SK-N-SH treated with all-trans-retinoic acid at 6 μM for 48 hours (cell line): ENCODE measurements at regions not wholly inside any gene's neighbourhood (a gene's known extent, or its start where the extent isn't known, plus 50 kb on each side); places are given as distances from the start of the nearest gene placed in this dataset.

Experiments used
- ATAC-seq: fragments of 200-7000 bp; cut with Tn5 transposase; 3 replicates; pipeline ENCODE4 v1.9.1; 2020; ENCODE audit warnings: mild to moderate bottlenecking, moderate library complexity
- ARNTL ChIP-seq: fragments of 450-650 bp; formaldehyde crosslinking; IDR thresholded peaks from 2 replicates; pipeline ENCODE4 v1.5.0; 2020; ENCODE audit warnings: low read depth, mild to moderate bottlenecking, moderate library complexity, borderline replicate concordance
- BACH2 ChIP-seq: fragments of 250-450 bp; sonication (Bioruptor Pico); IDR thresholded peaks from 2 replicates; pipeline ENCODE4 v1.9.0; 2021; ENCODE audit warnings: mild to moderate bottlenecking, borderline replicate concordance
- CSDC2 ChIP-seq: fragments of 250-450 bp; sonication (Bioruptor Pico); IDR thresholded peaks from 2 replicates; pipeline ENCODE4 v1.5.0; 2020; ENCODE audit warnings: mild to moderate bottlenecking, moderate library complexity
- CSRNP3 ChIP-seq: fragments of 250-450 bp; sonication (Bioruptor Pico); IDR thresholded peaks from 2 replicates; pipeline ENCODE4 v1.5.1; 2021; ENCODE audit warnings: mild to moderate bottlenecking, moderate library complexity
- ISL1 ChIP-seq: fragments of 250-450 bp; sonication (Bioruptor Pico); IDR thresholded peaks from 2 replicates; pipeline ENCODE4 v2.1.2; 2022; ENCODE audit warnings: mild to moderate bottlenecking, moderate library complexity
- PPARA ChIP-seq: fragments of 250-450 bp; sonication (Bioruptor Pico); IDR thresholded peaks from 2 replicates; pipeline ENCODE4 v1.5.0; 2020; ENCODE audit warnings: mild to moderate bottlenecking, borderline replicate concordance
- RARB ChIP-seq: fragments of 250-450 bp; sonication (Bioruptor Pico); IDR thresholded peaks from 2 replicates; pipeline ENCODE4 v1.8.0; 2021; ENCODE audit warnings: mild to moderate bottlenecking, moderate library complexity
- SNAI2 ChIP-seq: fragments of 250-450 bp; sonication (Bioruptor Pico); IDR thresholded peaks from 2 replicates; pipeline ENCODE4 v1.5.0; 2020; ENCODE audit warnings: mild to moderate bottlenecking, moderate library complexity
- TOX ChIP-seq: fragments of 250-450 bp; sonication (Bioruptor Pico); IDR thresholded peaks from 2 replicates; pipeline ENCODE4 v1.8.0; 2021; ENCODE audit warnings: mild to moderate bottlenecking, moderate library complexity, borderline replicate concordance
- ZFP3 ChIP-seq: fragments of 250-450 bp; sonication (Bioruptor Pico); IDR thresholded peaks from 2 replicates; pipeline ENCODE4 v1.5.0; 2020; ENCODE audit warnings: mild to moderate bottlenecking, moderate library complexity
- ZFP30 ChIP-seq: fragments of 450-650 bp; formaldehyde crosslinking; IDR thresholded peaks from 2 replicates; pipeline ENCODE4 v1.5.0; 2022; ENCODE audit warnings: mild to moderate bottlenecking, moderate library complexity
- ZNF565 ChIP-seq: fragments of 450-650 bp; formaldehyde crosslinking; conservative IDR thresholded peaks from 2 replicates; pipeline ENCODE4 v1.5.0; 2020; ENCODE audit warnings: low read depth, mild to moderate bottlenecking, moderate library complexity
- ZNF70 ChIP-seq: fragments of 450-650 bp; formaldehyde crosslinking; IDR thresholded peaks from 2 replicates; pipeline ENCODE4 v1.5.0; 2020; ENCODE audit warnings: mild to moderate bottlenecking, moderate library complexity
- ZNF8 ChIP-seq: fragments of 450-650 bp; formaldehyde crosslinking; IDR thresholded peaks from 2 replicates; pipeline ENCODE4 v1.5.0; 2020; ENCODE audit warnings: mild to moderate bottlenecking, moderate library complexity
- TF ChIP-seq, protein P1 (sequence below): fragments of 250-450 bp; sonication (Bioruptor Pico); IDR thresholded peaks from 2 replicates; pipeline ENCODE4 v1.5.0; 2020; ENCODE audit warnings: mild to moderate bottlenecking, moderate library complexity
- TF ChIP-seq, protein P2 (sequence below): fragments of 250-450 bp; sonication (Bioruptor Pico); IDR thresholded peaks from 2 replicates; pipeline ENCODE4 v1.8.0; 2021; ENCODE audit warnings: low read depth, mild to moderate bottlenecking, moderate library complexity, borderline replicate concordance
- TF ChIP-seq, protein P3 (sequence below): fragments of 250-450 bp; sonication (Bioruptor Pico); IDR thresholded peaks from 2 replicates; pipeline ENCODE4 v1.5.1; 2020; ENCODE audit warnings: low read depth, mild to moderate bottlenecking, moderate library complexity
- TF ChIP-seq, protein P4 (sequence below): fragments of 250-450 bp; sonication (Bioruptor Pico); IDR thresholded peaks from 2 replicates; pipeline ENCODE4 v1.8.0; 2020; ENCODE audit warnings: mild to moderate bottlenecking, moderate library complexity, borderline replicate concordance

DNA sequence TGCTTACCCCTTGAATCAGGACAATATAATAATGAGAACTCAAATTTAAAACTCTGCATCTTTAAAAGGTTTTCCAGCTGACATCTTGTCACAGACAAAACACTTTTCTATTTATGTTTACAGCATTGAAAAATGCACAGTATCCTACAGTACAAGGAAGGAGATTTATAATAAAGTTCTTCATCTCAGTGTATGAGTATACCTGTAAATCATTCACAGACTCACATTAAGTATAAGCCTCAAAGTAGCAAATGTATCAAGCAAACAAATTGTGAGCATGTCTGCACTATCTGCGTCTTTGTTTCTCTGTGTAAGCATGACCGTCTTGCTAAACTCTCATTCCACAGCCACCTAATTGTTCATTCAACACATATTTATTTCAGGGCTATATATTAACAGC, 52.8 kb downstream of the PPP1R2C start:
- TF ChIP-seq ISL1 (CRISPR knock-in tag), result no peak
- TF ChIP-seq, protein P1, sequence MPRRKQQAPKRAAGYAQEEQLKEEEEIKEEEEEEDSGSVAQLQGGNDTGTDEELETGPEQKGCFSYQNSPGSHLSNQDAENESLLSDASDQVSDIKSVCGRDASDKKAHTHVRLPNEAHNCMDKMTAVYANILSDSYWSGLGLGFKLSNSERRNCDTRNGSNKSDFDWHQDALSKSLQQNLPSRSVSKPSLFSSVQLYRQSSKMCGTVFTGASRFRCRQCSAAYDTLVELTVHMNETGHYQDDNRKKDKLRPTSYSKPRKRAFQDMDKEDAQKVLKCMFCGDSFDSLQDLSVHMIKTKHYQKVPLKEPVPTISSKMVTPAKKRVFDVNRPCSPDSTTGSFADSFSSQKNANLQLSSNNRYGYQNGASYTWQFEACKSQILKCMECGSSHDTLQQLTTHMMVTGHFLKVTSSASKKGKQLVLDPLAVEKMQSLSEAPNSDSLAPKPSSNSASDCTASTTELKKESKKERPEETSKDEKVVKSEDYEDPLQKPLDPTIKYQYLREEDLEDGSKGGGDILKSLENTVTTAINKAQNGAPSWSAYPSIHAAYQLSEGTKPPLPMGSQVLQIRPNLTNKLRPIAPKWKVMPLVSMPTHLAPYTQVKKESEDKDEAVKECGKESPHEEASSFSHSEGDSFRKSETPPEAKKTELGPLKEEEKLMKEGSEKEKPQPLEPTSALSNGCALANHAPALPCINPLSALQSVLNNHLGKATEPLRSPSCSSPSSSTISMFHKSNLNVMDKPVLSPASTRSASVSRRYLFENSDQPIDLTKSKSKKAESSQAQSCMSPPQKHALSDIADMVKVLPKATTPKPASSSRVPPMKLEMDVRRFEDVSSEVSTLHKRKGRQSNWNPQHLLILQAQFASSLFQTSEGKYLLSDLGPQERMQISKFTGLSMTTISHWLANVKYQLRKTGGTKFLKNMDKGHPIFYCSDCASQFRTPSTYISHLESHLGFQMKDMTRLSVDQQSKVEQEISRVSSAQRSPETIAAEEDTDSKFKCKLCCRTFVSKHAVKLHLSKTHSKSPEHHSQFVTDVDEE, result no peak
- TF ChIP-seq CSRNP3 (CRISPR knock-in tag), result no peak
- no peak for TF ChIP-seq RARB (CRISPR knock-in tag)
- TF ChIP-seq ZNF565 (CRISPR knock-in tag), result no peak
- no peak for TF ChIP-seq ZFP3 (CRISPR knock-in tag)
- no peak for TF ChIP-seq ZFP30
- TF ChIP-seq ZNF70 (CRISPR knock-in tag), result no peak
- TF ChIP-seq, protein P2, sequence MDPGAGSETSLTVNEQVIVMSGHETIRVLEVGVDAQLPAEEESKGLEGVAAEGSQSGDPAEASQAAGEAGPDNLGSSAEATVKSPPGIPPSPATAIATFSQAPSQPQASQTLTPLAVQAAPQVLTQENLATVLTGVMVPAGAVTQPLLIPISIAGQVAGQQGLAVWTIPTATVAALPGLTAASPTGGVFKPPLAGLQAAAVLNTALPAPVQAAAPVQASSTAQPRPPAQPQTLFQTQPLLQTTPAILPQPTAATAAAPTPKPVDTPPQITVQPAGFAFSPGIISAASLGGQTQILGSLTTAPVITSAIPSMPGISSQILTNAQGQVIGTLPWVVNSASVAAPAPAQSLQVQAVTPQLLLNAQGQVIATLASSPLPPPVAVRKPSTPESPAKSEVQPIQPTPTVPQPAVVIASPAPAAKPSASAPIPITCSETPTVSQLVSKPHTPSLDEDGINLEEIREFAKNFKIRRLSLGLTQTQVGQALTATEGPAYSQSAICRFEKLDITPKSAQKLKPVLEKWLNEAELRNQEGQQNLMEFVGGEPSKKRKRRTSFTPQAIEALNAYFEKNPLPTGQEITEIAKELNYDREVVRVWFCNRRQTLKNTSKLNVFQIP, result no peak
- no peak for TF ChIP-seq TOX (CRISPR knock-in tag)
- no peak for TF ChIP-seq CSDC2 (CRISPR knock-in tag)
- TF ChIP-seq, protein P3, sequence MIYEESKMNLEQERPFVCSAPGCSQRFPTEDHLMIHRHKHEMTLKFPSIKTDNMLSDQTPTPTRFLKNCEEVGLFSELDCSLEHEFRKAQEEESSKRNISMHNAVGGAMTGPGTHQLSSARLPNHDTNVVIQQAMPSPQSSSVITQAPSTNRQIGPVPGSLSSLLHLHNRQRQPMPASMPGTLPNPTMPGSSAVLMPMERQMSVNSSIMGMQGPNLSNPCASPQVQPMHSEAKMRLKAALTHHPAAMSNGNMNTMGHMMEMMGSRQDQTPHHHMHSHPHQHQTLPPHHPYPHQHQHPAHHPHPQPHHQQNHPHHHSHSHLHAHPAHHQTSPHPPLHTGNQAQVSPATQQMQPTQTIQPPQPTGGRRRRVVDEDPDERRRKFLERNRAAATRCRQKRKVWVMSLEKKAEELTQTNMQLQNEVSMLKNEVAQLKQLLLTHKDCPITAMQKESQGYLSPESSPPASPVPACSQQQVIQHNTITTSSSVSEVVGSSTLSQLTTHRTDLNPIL (CRISPR knock-in tag), result no peak
- TF ChIP-seq, protein P4, sequence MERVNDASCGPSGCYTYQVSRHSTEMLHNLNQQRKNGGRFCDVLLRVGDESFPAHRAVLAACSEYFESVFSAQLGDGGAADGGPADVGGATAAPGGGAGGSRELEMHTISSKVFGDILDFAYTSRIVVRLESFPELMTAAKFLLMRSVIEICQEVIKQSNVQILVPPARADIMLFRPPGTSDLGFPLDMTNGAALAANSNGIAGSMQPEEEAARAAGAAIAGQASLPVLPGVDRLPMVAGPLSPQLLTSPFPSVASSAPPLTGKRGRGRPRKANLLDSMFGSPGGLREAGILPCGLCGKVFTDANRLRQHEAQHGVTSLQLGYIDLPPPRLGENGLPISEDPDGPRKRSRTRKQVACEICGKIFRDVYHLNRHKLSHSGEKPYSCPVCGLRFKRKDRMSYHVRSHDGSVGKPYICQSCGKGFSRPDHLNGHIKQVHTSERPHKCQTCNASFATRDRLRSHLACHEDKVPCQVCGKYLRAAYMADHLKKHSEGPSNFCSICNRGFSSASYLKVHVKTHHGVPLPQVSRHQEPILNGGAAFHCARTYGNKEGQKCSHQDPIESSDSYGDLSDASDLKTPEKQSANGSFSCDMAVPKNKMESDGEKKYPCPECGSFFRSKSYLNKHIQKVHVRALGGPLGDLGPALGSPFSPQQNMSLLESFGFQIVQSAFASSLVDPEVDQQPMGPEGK (CRISPR knock-in tag), result no peak

DNA sequence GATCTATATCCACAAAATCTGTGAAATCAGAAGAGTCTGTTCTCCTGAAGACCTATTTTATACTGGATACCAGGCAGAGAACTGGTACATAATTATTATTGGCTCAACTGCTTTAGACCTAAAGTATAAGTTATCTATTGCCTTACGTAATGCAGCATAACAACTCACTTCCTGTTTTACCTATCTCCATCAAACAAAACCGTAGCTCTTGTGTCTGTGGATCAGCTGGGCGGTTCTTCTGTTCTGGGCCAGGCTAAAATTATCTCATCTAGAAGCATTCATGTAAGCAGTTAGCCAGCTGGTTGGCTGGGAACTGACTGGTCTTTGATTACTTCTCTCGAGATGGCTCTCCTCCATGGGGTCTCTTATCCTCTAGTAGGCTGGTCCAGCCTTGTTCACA, 57.8 kb downstream of the PPP1R2C start:
- ATAC-seq, result no peak
- TF ChIP-seq, protein P4 (CRISPR knock-in tag), result no peak
- TF ChIP-seq BACH2 (CRISPR knock-in tag), result no peak
- no peak for TF ChIP-seq SNAI2 (CRISPR knock-in tag)
- TF ChIP-seq, protein P2, result no peak
- no peak for TF ChIP-seq ZFP30
- no peak for TF ChIP-seq ARNTL (CRISPR knock-in tag)
- no peak for TF ChIP-seq ZNF70 (CRISPR knock-in tag)
- no peak for TF ChIP-seq PPARA (CRISPR knock-in tag)
- TF ChIP-seq ZFP3 (CRISPR knock-in tag), result no peak
- TF ChIP-seq, protein P1, result no peak
- no peak for TF ChIP-seq RARB (CRISPR knock-in tag)
- TF ChIP-seq, protein P3 (CRISPR knock-in tag), result no peak
- TF ChIP-seq ISL1 (CRISPR knock-in tag), result no peak
- no peak for TF ChIP-seq ZNF8 (CRISPR knock-in tag)

More for the DNA sequence above, 52.8 kb downstream of the PPP1R2C start:
- no peak for ATAC-seq
